GM12878 (cell line): ENCODE measurements at regions not wholly inside any gene's neighbourhood (a gene's known extent, or its start where the extent isn't known, plus 50 kb on each side); places are given as distances from the start of the nearest gene placed in this dataset.

Experiments
- ATAC-seq: fragments of 200-7000 bp; cut with Tn5 transposase; 3 replicates; pipeline ENCODE4 v1.9.1; 2020; ENCODE audit warnings: mild to moderate bottlenecking, moderate library complexity
- BruUV-seq: library from RNA; stranded (reverse); fragments of 400-500 nt; replicated peaks from 2 replicates; lab custom pipeline; 2021; lab: Mats Ljungman, UMichigan
- CTCF ChIA-PET: fragments of 300-600 bp; sonication (Branson Sonifier 250); formaldehyde crosslinking; extraction: SDS; loops from one replicate; lab custom pipeline; 2021; ENCODE audit warnings: inconsistent platforms; lab: Yijun Ruan, JAX
- POLR2A ChIA-PET: fragments of 350-600 bp; formaldehyde crosslinking; extraction: SDS; loops from one replicate; lab custom pipeline; 2021; ENCODE audit warnings: inconsistent platforms; lab: Charles Lee
- RAD21 ChIA-PET: fragments of 300-600 bp; sonication (Branson Sonifier 250); formaldehyde crosslinking; loops from one replicate; lab custom pipeline; 2023; ENCODE audit warnings: antibody characterized with exemption; ENCODE audit not compliant: unreplicated experiment; lab: Charles Lee
- SMC1A ChIA-PET: fragments of 300-600 bp; sonication (Branson Sonifier 250); formaldehyde crosslinking; loops from one replicate; lab custom pipeline; 2023; ENCODE audit not compliant: unreplicated experiment, uncharacterized antibody; lab: Charles Lee
- DNase-seq: peaks from one replicate; pipeline ENCODE4 v3.0.0-alpha.2; 2011; ENCODE audit warnings: low read depth, low spot score
- FAIRE-seq: peaks from 3 replicates; lab custom pipeline; 2011; peaks lifted over from hg19 to GRCh38; lab: Jason Lieb, UNC
- H2AFZ ChIP-seq: 2 replicates; pipeline ENCODE4 v1.6.0; 2011; ENCODE audit warnings: low read depth, low read length, control low read depth; ENCODE audit not compliant: control insufficient read depth
- H3K27ac ChIP-seq: 2 replicates; pipeline ENCODE4 v1.5.1; 2011; ENCODE audit warnings: control low read depth; ENCODE audit not compliant: control insufficient read depth, insufficient read depth
- H3K27me3 ChIP-seq, 2 experiments: replicated peaks in 1 of 2; 2 replicates each; pipeline versions ENCODE4 v1.6.0 to v1.6.1; 2011; ENCODE audit warnings: low read length in 1 of 2; ENCODE audit not compliant: control insufficient read depth in 2 of 2, insufficient read depth in 2 of 2
- H3K36me3 ChIP-seq, 2 experiments: 2 replicates each; pipeline ENCODE4 v1.5.1; 2011; ENCODE audit warnings: low read length in 1 of 2; ENCODE audit not compliant: control insufficient read depth in 2 of 2, insufficient read depth in 2 of 2
- H3K4me1 ChIP-seq: 2 replicates; pipeline ENCODE4 v1.6.1; 2011; ENCODE audit warnings: mild to moderate bottlenecking, low read length, moderate library complexity, mixed read lengths; ENCODE audit not compliant: control insufficient read depth, insufficient read depth
- H3K4me2 ChIP-seq: 2 replicates; pipeline ENCODE4 v1.6.0; 2011; ENCODE audit warnings: control low read depth; ENCODE audit not compliant: control insufficient read depth, insufficient read depth
- H3K4me3 ChIP-seq: fragments of 200-600 bp; sonication (generic); 2 replicates; pipeline ENCODE4 v1.5.1; 2016
- H3K79me2 ChIP-seq: 2 replicates; pipeline ENCODE4 v1.6.0; 2011; ENCODE audit warnings: low read length; ENCODE audit not compliant: control insufficient read depth, insufficient read depth
- H3K9ac ChIP-seq: 2 replicates; pipeline ENCODE4 v1.8.0; 2011; ENCODE audit warnings: low read length, control low read depth, mixed read lengths; ENCODE audit not compliant: control insufficient read depth, insufficient read depth
- H3K9me3 ChIP-seq: replicated peaks from 3 replicates; pipeline ENCODE4 v1.5.1; 2011; ENCODE audit warnings: mild to moderate bottlenecking, low read length; ENCODE audit not compliant: control insufficient read depth, insufficient read depth
- H4K20me1 ChIP-seq: 2 replicates; pipeline ENCODE4 v1.6.0; 2011; ENCODE audit not compliant: control insufficient read depth, insufficient read depth
- BACH1 ChIP-seq: fragments of 450-650 bp; IDR thresholded peaks from 2 replicates; pipeline ENCODE4 v1.6.1; 2017; ENCODE audit warnings: mild to moderate bottlenecking, borderline replicate concordance
- BRCA1 ChIP-seq: IDR thresholded peaks from 2 replicates; pipeline ENCODE4 v1.6.1; 2011; ENCODE audit warnings: low read depth, low read length, improper control_type of control experiment
- FOXK2 ChIP-seq: fragments of 450-650 bp; IDR thresholded peaks from 2 replicates; pipeline ENCODE4 v1.6.1; 2017; ENCODE audit warnings: mild to moderate bottlenecking, moderate library complexity
- GATAD2B ChIP-seq: fragments of 450-650 bp; conservative IDR thresholded peaks from 2 replicates; pipeline ENCODE4 v1.6.1; 2017; ENCODE audit warnings: low read depth, mild to moderate bottlenecking, moderate library complexity
- KAT2A ChIP-seq: conservative IDR thresholded peaks from 2 replicates; pipeline ENCODE4 v1.6.1; 2011; ENCODE audit warnings: low read depth, low read length; ENCODE audit not compliant: control insufficient read depth
- RELA ChIP-seq: fragments of 450-650 bp; IDR thresholded peaks from 2 replicates; pipeline ENCODE4 v1.8.0; 2014; ENCODE audit warnings: borderline replicate concordance; ENCODE audit not compliant: partially characterized antibody
- SUPT20H ChIP-seq: IDR thresholded peaks from 2 replicates; pipeline ENCODE4 v1.6.1; 2011; ENCODE audit warnings: low read depth, mild to moderate bottlenecking, low read length, moderate library complexity, borderline replicate concordance; ENCODE audit not compliant: control insufficient read depth
- TCF7 ChIP-seq: IDR thresholded peaks from 2 replicates; pipeline ENCODE4 v1.6.1; 2014; ENCODE audit warnings: antibody characterized with exemption, borderline replicate concordance
- YY1 ChIP-seq: IDR thresholded peaks from 2 replicates; pipeline ENCODE4 v1.6.1; 2011; ENCODE audit warnings: low read depth, mild to moderate bottlenecking, low read length
- ZBTB11 ChIP-seq: fragments of 450-650 bp; formaldehyde crosslinking; IDR thresholded peaks from 2 replicates; pipeline ENCODE4 v1.5.0; 2022; ENCODE audit warnings: mild to moderate bottlenecking, missing genetic modification characterization
- ZSCAN29 ChIP-seq: fragments of 450-650 bp; IDR thresholded peaks from 2 replicates; pipeline ENCODE4 v1.6.1; 2017; ENCODE audit warnings: mild to moderate bottlenecking, moderate library complexity
- WGBS: methylation state at CpG from one replicate; pipeline ENCODE4 v1.1.6; 2016; ENCODE audit warnings: low lambda C conversion rate; ENCODE audit not compliant: insufficient replicate concordance, insufficient coverage; ENCODE audit errors: missing lambda C conversion rate; 5-methylcytosine and 5-hydroxymethylcytosine counted together
- in situ Hi-C: fragments of 300-500 bp; cut with MboI; formaldehyde crosslinking; loops from 9 replicates; pipeline ENCODE4 v1.14.3; 2018; ENCODE audit warnings: mixed read lengths
- intact Hi-C: fragments of 100-400 bp; cut with micrococcal nuclease; formaldehyde crosslinking; loops from one replicate; pipeline ENCODE4 v1.14.2; 2022; ENCODE audit not compliant: unreplicated experiment
- TF ChIP-seq, protein P1 (sequence below): fragments of 450-650 bp; IDR thresholded peaks from 2 replicates; pipeline ENCODE4 v1.6.1; 2018; ENCODE audit warnings: mild to moderate bottlenecking, low read depth, moderate library complexity; ENCODE audit not compliant: partially characterized antibody
- TF ChIP-seq, protein P2 (sequence below): fragments of 450-650 bp; IDR thresholded peaks from 2 replicates; pipeline ENCODE4 v1.6.1; 2017; ENCODE audit warnings: borderline replicate concordance
- TF ChIP-seq, protein P3 (sequence below): IDR thresholded peaks from 2 replicates; pipeline ENCODE4 v1.6.1; 2012; ENCODE audit warnings: low read depth, low read length, improper control_type of control experiment

DNA sequence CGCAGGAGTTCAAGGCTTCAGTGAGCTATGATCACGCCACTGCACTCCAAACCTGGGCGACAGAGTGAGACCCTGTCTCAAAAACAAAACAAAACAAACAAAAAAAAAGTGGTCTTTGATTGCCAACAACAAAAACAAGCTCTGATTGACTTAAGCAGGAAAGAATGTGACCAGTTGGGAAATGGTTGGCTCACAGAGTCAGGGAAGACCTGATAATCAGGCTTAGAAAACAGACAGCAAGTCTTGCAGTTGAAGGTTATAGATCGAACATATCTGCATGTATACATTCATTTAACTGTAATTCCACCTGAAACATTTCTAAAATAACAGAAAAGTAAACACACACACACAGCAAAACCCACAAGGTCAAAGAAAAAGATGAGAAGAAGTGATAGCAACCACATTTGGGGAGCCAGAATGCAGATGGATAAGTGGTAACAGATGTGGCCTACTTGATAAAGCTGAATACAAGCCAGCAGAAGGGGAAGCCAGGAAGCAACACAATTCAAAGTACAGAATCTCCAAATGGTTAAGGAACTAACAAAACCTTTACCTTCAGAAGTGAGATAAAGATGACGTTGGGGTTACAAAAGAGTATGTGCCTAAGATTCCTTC lies 699.9 kb upstream of the ZNF385D start:
- CTCF ChIA-PET: no interaction called here
- no TSS peak for BruUV-seq

More for the DNA sequence above, 699.9 kb upstream of the ZNF385D start:
- no peak overlapping the region for H2AFZ ChIP-seq
- H4K20me1 ChIP-seq: no peaks in the 10 kb centered on the region
- ChIA-PET RAD21 (no interaction called here), POLR2A (no interaction called here), SMC1A (interaction anchor here (1.6 kb wide), 1 partner anchor 8 kb away, joined by 3 read pairs; no protein-coding TSS in a partner anchor)
- H3K4me1 ChIP-seq: no peaks in the 10 kb centered on the region
- no peak overlapping the region for H3K27ac ChIP-seq
- no peak overlapping the region for H3K4me2 ChIP-seq
- H3K79me2 ChIP-seq: no peaks in the 10 kb centered on the region
- H3K27me3 ChIP-seq: no peaks in the 10 kb centered on the region
- no peak for FAIRE-seq
- H3K9me3 ChIP-seq: no peaks in the 10 kb centered on the region
- intact Hi-C loops (no loop called here), in situ Hi-C loops (no loop called here)
- H3K9ac ChIP-seq: no peak overlapping the region
- no peak for DNase-seq
- no peak for TF ChIP-seq FOXK2
- TF ChIP-seq SUPT20H: no peak
- no peak for TF ChIP-seq TCF7
- TF ChIP-seq ZBTB11 (CRISPR knock-in tag): no peak
- TF ChIP-seq BACH1: no peak
- TF ChIP-seq, protein P1, sequence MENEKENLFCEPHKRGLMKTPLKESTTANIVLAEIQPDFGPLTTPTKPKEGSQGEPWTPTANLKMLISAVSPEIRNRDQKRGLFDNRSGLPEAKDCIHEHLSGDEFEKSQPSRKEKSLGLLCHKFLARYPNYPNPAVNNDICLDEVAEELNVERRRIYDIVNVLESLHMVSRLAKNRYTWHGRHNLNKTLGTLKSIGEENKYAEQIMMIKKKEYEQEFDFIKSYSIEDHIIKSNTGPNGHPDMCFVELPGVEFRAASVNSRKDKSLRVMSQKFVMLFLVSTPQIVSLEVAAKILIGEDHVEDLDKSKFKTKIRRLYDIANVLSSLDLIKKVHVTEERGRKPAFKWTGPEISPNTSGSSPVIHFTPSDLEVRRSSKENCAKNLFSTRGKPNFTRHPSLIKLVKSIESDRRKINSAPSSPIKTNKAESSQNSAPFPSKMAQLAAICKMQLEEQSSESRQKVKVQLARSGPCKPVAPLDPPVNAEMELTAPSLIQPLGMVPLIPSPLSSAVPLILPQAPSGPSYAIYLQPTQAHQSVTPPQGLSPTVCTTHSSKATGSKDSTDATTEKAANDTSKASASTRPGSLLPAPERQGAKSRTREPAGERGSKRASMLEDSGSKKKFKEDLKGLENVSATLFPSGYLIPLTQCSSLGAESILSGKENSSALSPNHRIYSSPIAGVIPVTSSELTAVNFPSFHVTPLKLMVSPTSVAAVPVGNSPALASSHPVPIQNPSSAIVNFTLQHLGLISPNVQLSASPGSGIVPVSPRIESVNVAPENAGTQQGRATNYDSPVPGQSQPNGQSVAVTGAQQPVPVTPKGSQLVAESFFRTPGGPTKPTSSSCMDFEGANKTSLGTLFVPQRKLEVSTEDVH: no peak
- TF ChIP-seq ZSCAN29: no peak
- TF ChIP-seq RELA: no peak
- TF ChIP-seq, protein P2, sequence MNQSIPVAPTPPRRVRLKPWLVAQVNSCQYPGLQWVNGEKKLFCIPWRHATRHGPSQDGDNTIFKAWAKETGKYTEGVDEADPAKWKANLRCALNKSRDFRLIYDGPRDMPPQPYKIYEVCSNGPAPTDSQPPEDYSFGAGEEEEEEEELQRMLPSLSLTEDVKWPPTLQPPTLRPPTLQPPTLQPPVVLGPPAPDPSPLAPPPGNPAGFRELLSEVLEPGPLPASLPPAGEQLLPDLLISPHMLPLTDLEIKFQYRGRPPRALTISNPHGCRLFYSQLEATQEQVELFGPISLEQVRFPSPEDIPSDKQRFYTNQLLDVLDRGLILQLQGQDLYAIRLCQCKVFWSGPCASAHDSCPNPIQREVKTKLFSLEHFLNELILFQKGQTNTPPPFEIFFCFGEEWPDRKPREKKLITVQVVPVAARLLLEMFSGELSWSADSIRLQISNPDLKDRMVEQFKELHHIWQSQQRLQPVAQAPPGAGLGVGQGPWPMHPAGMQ: no peak
- no peak for TF ChIP-seq BRCA1
- no peak for TF ChIP-seq YY1
- TF ChIP-seq KAT2A: no peak
- TF ChIP-seq, protein P3, sequence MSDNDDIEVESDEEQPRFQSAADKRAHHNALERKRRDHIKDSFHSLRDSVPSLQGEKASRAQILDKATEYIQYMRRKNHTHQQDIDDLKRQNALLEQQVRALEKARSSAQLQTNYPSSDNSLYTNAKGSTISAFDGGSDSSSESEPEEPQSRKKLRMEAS: no peak
- TF ChIP-seq GATAD2B: no peak
- 25% methylated on average over 5 of the region's 5 CpGs for WGBS
- no peaks in the 10 kb centered on the region for H3K36me3 ChIP-seq
- no peak overlapping the region for H3K4me3 ChIP-seq
- no peak for ATAC-seq
